Testis (tissue), 2 donors: ENCODE measurements at regions not wholly inside any gene's neighbourhood (a gene's known extent, or its start where the extent isn't known, plus 50 kb on each side); places are given as distances from the start of the nearest gene placed in this dataset.
"Not testable (repeated sequence)": the region's sequence is repeated elsewhere in the genome, so short reads cannot be mapped to it uniquely, and the experiment has no call there.

Experiments used
- DNase-seq: peaks from one replicate; pipeline ENCODE4 v3.0.0-alpha.2; 2019
- H3K27ac ChIP-seq, 2 donors: fragments of 200-600 bp; sonication (generic); one replicate each; pipeline ENCODE4 v1.5.1; 2019
- H3K27me3 ChIP-seq: fragments of 200-600 bp; sonication (generic); one replicate; pipeline ENCODE4 v1.5.1; 2019
- H3K36me3 ChIP-seq: fragments of 200-600 bp; sonication (generic); one replicate; pipeline ENCODE4 v1.5.1; 2017; ENCODE audit warnings: low read depth; ENCODE audit errors: missing control alignments
- H3K4me1 ChIP-seq: fragments of 200-600 bp; sonication (generic); one replicate; pipeline ENCODE4 v1.5.1; 2019
- H3K4me3 ChIP-seq, 2 donors: fragments of 200-600 bp; sonication (generic); one replicate each; pipeline ENCODE4 v1.5.1; 2017 to 2019
- H3K9me3 ChIP-seq: fragments of 200-600 bp; sonication (generic); one replicate; pipeline ENCODE4 v1.5.1; 2017
- POLR2A ChIP-seq: fragments of 450-650 bp; IDR thresholded peaks from one replicate; pipeline ENCODE4 v1.6.1; 2017; ENCODE audit warnings: antibody characterized with exemption, mild to moderate bottlenecking, moderate library complexity
- WGBS, 2 donors: methylation state at CpG; one replicate each; pipeline ENCODE4 v1.1.5; 2018; 5-methylcytosine and 5-hydroxymethylcytosine counted together
- intact Hi-C: fragments of 100-400 bp; cut with DNase I; formaldehyde crosslinking; loops from one replicate; pipeline ENCODE4 v1.15.1; 2023; ENCODE audit warnings: low total_unique reads
- TF ChIP-seq, protein P1 (sequence below), 3 experiments: fragments of 450-650 bp in 2 of 3; fragments of 200-600 bp in 1 of 3; sonication (generic) in 1 of 3; IDR thresholded peaks; one replicate each; pipeline ENCODE4 v1.5.1; 2016 to 2019; ENCODE audit warnings: antibody characterized with exemption in 3 of 3, mild to moderate bottlenecking in 2 of 3, moderate library complexity in 1 of 3

DNA sequence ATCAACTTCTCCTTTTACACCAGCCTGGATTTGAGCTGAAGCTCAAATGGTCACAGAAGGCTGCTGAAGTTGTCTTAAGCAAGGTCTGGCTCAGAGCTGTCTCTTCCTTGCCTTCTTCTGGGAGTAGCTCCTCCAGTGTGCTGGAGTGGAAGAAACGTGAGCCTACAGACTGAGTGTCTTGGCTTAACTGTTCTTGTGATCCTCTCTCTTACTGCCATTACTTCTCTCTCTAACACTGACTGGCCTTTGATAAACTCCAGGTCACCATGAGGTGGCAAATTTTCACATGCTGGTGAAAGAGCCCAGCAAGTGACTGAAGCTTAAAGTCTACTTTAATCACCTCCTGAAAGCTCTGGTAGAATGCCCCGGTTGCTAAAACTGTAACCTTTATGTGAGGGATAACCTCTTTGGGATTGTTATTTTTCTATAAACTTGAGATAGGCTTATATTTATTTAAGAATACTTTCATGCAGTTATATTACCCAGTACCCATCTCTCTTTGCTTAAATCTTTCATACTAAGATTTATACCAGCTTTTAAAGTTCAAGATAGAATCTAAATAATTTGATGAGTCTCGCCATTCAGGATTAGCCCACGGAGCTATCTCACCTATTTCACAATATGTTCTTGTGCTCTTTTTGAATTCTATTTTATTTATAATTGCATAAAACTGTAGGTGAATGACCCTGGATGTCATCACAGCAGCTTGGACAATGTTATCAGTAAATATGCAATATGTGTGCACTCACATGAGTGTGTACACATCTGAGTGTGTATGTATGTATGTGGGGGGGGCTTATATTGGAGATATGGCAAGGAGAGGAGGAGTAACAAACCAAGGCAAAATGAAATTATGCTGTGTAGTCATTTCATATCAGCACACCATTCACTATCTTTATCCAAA lies 924.0 kb downstream of the LTN1 start:
- H3K4me1 ChIP-seq = no peaks in the 10 kb centered on the region
- no peak overlapping the region for H3K4me3 ChIP-seq
- 68 to 72% methylated on average over 4 of the region's 4 CpGs for WGBS, 2 donors
- TF ChIP-seq, protein P1, sequence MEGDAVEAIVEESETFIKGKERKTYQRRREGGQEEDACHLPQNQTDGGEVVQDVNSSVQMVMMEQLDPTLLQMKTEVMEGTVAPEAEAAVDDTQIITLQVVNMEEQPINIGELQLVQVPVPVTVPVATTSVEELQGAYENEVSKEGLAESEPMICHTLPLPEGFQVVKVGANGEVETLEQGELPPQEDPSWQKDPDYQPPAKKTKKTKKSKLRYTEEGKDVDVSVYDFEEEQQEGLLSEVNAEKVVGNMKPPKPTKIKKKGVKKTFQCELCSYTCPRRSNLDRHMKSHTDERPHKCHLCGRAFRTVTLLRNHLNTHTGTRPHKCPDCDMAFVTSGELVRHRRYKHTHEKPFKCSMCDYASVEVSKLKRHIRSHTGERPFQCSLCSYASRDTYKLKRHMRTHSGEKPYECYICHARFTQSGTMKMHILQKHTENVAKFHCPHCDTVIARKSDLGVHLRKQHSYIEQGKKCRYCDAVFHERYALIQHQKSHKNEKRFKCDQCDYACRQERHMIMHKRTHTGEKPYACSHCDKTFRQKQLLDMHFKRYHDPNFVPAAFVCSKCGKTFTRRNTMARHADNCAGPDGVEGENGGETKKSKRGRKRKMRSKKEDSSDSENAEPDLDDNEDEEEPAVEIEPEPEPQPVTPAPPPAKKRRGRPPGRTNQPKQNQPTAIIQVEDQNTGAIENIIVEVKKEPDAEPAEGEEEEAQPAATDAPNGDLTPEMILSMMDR (IDR thresholded peaks at IDR 0.05) = no peak
- no peak for TF ChIP-seq POLR2A
- H3K36me3 ChIP-seq = no peaks in the 10 kb centered on the region
- no peak for DNase-seq
- no peaks in the 10 kb centered on the region for H3K27me3 ChIP-seq
- no peak overlapping the region for H3K27ac ChIP-seq
- intact Hi-C loops = no loop called here
- H3K9me3 ChIP-seq = no peaks in the 10 kb centered on the region

DNA sequence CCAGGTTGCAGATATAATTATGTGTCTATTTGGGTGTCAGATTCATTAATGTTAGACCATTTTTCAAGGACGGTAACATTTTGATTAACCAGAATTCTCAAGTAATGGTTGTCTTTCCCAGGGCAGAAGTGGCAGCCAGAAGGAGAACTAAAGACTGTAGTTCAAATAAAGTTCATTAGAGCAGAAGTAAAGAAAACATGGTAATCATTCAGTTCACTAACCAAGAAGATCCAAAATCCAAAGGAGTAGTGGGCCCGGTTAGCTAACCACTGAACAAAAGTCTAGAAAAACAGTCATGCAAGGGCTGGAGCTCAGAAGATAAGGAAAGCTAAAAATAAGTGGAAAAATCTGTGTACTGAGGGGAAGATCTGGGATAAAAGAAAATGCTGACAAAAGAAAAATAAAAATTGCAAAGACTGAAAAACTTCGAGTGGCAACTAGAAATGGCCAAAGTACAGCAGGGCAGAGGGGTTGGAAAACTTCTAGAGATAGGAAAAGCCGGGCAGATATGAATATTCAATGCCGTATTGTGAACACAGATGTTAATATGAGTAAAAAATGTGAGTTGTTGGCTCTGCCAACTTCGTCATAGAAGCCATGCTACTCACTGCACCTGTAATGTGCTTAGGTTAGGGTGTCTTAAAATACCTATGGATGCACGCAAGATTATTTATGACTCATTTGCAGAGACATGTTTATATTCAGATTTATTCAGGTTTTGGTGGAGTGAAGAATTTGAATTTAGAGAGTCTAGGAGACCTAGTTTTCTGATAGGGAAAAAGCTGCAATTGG lies 925.9 kb downstream of the LTN1 start:
- TF ChIP-seq, protein P1 (IDR thresholded peaks at IDR 0.05) = no peak
- TF ChIP-seq POLR2A = no peak

DNA sequence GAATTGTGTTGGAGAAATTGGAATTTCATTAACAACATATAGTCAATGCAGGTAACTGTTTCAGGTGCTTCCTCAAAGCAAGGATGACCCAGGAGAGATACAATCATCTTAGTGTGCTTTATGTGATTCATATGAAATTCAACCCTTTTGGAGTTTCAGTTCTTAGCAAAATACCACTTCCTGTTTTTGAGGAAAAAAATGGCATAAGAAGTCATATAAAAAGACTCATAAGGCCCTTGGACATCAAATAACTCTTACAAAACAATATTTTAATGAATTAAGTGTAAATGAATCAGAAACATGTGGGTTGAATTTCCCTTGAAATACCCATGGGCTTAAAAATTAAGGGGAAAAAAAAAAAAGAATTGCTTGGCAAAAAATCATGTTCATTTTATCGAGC lies 926.6 kb downstream of the LTN1 start:
- Histone ChIP-seq H3K4me1 (no peaks in the 10 kb centered on the region), H3K27ac (no peak overlapping the region), H3K9me3 (no peaks in the 10 kb centered on the region), H3K36me3 (no peaks in the 10 kb centered on the region), H3K4me3 (no peak overlapping the region), H3K27me3 (no peaks in the 10 kb centered on the region)
- no peak for TF ChIP-seq POLR2A
- TF ChIP-seq, protein P1 (IDR thresholded peaks at IDR 0.05) = no peak
- no peak for DNase-seq
- 51 to 55% methylated on average over 1 of the region's 1 CpG for WGBS, 2 donors
- intact Hi-C loops = no loop called here

More for the DNA sequence above, 925.9 kb downstream of the LTN1 start:
- Histone ChIP-seq H3K27ac (no peak overlapping the region), H3K27me3 (no peaks in the 10 kb centered on the region), H3K4me3 (no peak overlapping the region), H3K4me1 (no peaks in the 10 kb centered on the region), H3K36me3 (no peaks in the 10 kb centered on the region), H3K9me3 (no peaks in the 10 kb centered on the region)
- intact Hi-C loops = no loop called here
- DNase-seq = no peak
- 65 to 74% methylated on average over 7 of the region's 7 CpGs for WGBS, 2 donors

DNA sequence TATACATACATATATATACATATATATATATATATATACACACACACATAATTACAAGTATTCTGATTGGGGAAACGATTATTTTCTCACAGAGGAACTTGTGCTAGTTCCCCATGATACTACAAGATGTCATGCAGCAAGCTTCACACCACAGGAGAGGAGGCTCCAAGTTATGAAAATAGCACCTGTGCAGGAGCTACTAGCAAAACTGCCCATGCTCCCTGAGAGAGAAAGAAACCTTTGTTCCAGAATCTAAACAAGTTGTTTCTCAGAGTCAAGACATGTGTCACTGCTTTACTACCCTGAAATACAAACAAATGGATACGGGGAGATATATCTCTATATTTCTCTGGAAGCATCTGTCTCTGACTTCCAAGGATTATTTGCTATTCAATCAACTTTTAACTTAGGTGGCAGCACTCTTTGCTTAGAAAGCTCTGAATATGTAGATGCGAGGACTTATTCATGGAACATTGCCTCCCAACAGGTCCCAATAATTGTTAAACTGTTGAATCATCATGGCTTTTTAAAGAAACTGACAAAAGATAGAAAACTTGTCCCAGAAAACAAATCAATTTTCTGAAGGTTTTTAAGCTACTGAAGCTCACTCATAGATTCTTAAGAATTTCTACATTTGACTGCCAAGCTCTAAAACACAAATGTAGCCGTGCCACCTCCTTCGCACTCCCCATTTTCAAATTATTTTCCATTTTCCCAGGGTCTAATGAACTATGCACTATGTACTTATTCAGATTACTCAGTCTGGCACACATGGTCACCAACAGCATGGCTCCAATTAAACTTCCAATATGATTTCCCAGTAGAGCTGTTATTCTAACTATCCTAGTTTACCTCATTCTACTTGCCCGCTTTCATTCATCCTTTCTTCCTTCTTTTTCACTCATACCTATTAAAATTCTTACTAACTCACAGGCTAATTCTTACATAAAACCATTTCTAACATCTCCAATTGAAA lies 929.1 kb downstream of the LTN1 start:
- Histone ChIP-seq H3K36me3 (no peaks in the 10 kb centered on the region), H3K9me3 (no peaks in the 10 kb centered on the region), H3K27me3 (no peaks in the 10 kb centered on the region), H3K4me3 (no peak overlapping the region), H3K27ac (no peak overlapping the region), H3K4me1 (no peaks in the 10 kb centered on the region)
- TF ChIP-seq, protein P1 (IDR thresholded peaks at IDR 0.05) = no peak
- no peak for TF ChIP-seq POLR2A
- intact Hi-C loops = no loop called here
- WGBS, 2 donors = 88 to 91% methylated on average over 6 of the region's 6 CpGs
- DNase-seq = no peak

DNA sequence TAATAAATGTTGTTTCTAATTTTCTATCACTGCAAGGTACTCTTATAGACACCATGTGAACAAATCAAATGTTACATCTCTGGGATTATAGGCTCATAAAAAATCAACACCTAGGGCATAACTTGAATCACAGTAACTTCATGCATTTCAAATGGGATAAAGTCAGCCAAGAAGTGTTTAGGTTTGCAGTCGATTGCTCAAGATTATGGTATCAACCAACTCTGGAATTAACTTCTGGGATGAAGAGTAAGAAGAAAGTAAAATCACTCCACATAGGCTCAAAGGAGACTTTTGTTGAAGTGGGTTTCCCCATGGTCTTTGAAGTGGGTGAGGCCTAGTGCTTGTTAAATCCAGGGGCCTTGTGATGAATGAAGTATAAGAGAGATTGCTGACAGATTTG lies 939.7 kb downstream of the LTN1 start:
- intact Hi-C loops, H3K4me1 ChIP-seq, H3K9me3 ChIP-seq, H3K27ac ChIP-seq, DNase-seq, H3K4me3 ChIP-seq, H3K27me3 ChIP-seq, H3K36me3 ChIP-seq: not testable (repeated sequence)
- 39 to 74% methylated on average over 1 of the region's 1 CpG for WGBS, 2 donors
